Erythroblast (primary cell): ENCODE measurements at regions not wholly inside any gene's neighbourhood (a gene's known extent, or its start where the extent isn't known, plus 50 kb on each side); places are given as distances from the start of the nearest gene placed in this dataset.
"Not testable (repeated sequence)": the region's sequence is repeated elsewhere in the genome, so short reads cannot be mapped to it uniquely, and the experiment has no call there.

Source experiments
- DNase-seq, 2 experiments: peaks; one replicate each; lab custom pipeline; 2025; lab: John Stamatoyannopoulos, UW
- GATA1 ChIP-seq: IDR thresholded peaks from 2 replicates; pipeline ENCODE4 v1.6.1; 2011; ENCODE audit warnings: low read depth, mild to moderate bottlenecking, control low read depth, low read length, moderate library complexity
- POLR2A ChIP-seq: IDR thresholded peaks from 2 replicates; pipeline ENCODE4 v1.6.1; 2011; ENCODE audit warnings: mild to moderate bottlenecking, low read length

- TF ChIP-seq POLR2A (no peak), GATA1 (no peak)
- no peak for DNase-seq
Measured at GRCh38 chr13:109285586-109285985, 500.8 kb downstream of the IRS2 start.

DNA sequence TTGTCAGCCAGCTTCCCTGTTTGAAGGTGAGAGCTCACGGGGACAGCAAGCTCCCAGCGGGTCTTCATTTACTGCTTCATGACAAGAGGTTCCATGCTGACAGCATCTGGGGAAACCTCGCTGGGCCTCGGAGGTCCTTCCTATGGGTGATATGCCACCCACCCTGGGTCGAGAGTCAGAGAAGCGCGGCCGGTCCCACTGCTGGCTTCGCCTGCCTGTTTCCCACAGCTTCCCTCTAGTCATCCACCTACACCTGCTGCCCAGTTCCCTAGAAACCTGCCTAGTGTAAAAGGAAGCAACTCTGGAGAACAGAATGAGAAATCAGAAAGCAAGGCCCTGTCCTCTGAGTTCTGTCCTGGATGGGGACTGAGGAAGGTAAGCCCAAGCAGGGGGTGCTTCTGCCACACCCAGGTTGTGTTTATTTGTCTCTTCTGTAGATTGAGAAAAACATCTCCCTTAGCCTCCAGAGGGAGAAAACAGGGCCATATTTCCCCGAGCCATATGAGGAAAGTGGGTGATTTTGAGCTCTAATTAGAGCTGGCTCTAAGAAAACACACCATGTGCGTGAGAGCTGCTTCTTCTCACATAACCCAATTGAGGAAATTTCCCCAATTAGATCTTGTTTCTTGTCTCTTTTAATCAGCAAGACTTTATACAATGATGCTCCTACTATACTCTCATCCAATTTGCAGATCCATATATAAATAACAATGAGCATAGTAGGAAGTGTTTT, 504.3 kb downstream of the IRS2 start:
- TF ChIP-seq POLR2A (no peak), GATA1 (no peak)
- no peak for DNase-seq

GRCh38 chr13:109281017-109281902, 505.1 kb downstream of the IRS2 start:
- DNase-seq = no peak
- TF ChIP-seq POLR2A (no peak), GATA1 (no peak)

DNA sequence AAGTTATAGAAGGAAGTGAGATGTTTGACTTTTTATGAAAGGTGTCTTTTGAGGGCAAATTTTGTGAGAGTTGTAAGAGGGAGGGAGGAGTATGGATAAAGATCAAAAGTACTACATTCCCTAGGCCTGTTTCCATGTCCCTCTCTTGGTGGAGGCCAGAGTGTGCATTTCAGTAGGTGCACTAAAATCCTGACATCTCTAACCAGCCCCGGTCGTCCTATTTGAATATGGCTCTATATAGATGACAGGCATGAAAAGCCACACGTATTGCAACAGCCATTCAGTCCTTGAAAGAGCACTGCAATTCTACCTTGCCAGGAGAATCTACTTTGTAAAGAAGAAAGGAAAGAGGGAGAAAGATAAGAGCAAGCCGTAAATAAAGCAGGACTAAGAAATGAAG, 510.1 kb downstream of the IRS2 start:
- TF ChIP-seq POLR2A (no peak), GATA1 (no peak)
- no peak for DNase-seq

- DNase-seq = no peak
Measured at GRCh38 chr13:109275852-109276251, 510.5 kb downstream of the IRS2 start.

GRCh38 chr13:109275139-109275745, 511.1 kb downstream of the IRS2 start:
- TF ChIP-seq POLR2A = no peak
- no peak for TF ChIP-seq GATA1
- no peak for DNase-seq

More at GRCh38 chr13:109275852-109276251, 510.5 kb downstream of the IRS2 start:
- TF ChIP-seq GATA1 = no peak
- no peak for TF ChIP-seq POLR2A

GRCh38 chr13:109274188-109274821, 512.1 kb downstream of the IRS2 start:
- DNase-seq = no peak
- TF ChIP-seq GATA1 (no peak), POLR2A (no peak)

DNA sequence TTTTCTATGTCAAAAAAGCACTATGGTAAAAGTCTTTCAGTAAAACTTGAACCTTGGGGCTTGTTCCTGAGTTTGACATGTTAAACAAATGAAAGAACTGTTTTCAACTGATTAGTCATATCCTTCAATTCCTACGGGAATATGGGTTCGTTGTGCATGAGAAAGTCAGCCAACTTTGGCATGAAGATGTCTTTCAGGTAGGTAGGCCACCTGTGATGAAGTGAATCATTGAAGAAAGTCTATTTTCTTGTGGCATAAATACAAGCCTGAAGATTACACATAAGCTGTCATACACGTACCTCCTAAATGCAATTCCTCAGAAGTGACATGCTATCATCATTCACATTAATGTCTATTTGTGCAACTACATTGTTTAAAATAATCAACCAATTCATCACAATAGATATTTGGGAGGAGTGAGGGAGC, 513.0 kb downstream of the IRS2 start:
- no peak for TF ChIP-seq POLR2A
- TF ChIP-seq GATA1 = no peak
- no peak for DNase-seq

GRCh38 chr13:109272595-109273325, 513.6 kb downstream of the IRS2 start:
- DNase-seq = no peak
- no peak for TF ChIP-seq POLR2A
- TF ChIP-seq GATA1 = no peak

DNA sequence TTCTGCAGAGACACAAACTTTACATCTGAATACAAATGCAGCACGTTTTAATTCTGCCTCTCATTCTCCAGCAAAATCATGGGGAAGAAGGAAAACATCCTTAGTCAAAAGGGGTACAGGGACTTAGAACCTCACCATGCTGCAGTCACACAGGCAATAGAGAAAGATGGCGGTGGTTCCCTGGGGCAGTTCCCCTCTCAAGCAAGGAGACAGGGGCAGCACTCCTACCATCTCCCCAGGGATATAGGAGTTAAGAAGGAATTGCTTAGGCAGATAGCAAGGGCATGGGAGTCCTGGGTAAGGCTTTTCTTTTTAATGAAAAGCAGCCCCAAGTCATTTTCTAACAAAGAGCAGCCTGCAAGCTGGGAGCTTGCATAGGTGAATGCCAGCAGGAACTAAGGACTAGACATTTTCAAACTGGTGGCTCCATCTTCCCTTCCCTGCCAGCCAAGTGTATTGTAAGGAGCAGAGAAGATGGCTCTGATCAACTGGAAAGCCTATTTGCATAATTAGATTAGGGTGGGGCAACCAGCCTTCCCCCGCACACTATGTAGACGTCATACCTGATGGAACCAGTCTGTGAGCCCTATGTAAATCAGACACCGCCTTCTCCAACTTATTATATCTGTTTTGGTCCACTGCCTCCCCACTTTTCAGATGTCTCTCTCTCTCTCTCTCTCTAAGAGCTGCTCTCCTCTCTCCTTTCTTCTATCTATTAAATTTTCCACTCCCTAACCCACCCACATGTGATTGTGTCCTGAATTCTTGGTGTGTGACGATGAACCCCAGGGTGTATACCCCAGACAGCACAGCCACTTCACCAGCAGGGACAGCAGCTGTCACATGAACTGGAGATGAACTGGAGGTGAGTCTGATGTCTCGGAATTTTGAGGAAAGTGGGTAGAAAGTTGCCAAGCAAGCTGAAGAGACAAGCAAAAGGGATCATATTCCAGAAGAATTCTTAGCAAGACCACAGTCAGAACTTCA, 514.5 kb downstream of the IRS2 start:
- no peak for TF ChIP-seq GATA1
- TF ChIP-seq POLR2A = no peak
- no peak for DNase-seq

GRCh38 chr13:109271061-109271460, 515.3 kb downstream of the IRS2 start:
- no peak for DNase-seq
- TF ChIP-seq GATA1 = no peak
- no peak for TF ChIP-seq POLR2A

GRCh38 chr13:109269381-109269780, 517.0 kb downstream of the IRS2 start:
- DNase-seq = not testable (repeated sequence)

- DNase-seq = not testable (repeated sequence)
Measured at GRCh38 chr13:109268492-109268891, 517.9 kb downstream of the IRS2 start.

DNA sequence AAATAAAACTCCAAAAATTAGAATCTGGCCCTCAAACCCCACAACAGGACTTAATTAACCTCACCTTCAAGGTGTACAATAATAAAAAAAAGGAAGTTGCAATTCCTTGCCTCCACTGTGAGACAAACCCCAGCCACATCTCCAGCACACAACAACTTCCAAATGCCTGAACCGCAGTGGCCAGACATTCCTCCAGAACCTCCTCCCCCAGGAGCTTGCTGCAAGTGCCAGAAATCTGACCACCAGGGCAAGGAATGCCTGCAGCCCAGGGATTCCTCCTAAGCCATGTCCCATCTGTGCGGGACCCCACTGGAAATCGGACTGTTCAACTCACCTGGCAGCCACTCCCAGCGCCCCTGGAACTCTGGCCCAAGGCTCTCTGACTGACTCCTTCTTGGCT, 519.0 kb downstream of the IRS2 start:
- not testable (repeated sequence) for DNase-seq

- not testable (repeated sequence) for DNase-seq
Measured at GRCh38 chr13:109265438-109265742, 521.0 kb downstream of the IRS2 start.

- DNase-seq = not testable (repeated sequence)
Measured at GRCh38 chr13:109264603-109265437, 521.6 kb downstream of the IRS2 start.
